Loucy (cell line): ENCODE measurements at regions not wholly inside any gene's neighbourhood (a gene's known extent, or its start where the extent isn't known, plus 50 kb on each side); places are given as distances from the start of the nearest gene placed in this dataset.
"Not testable (repeated sequence)": the region's sequence is repeated elsewhere in the genome, so short reads cannot be mapped to it uniquely, and the experiment has no call there.

Experiments used
- H2AFZ ChIP-seq: fragments of 200-600 bp; sonication (generic); 2 replicates; pipeline ENCODE4 v1.6.0; 2016; ENCODE audit warnings: antibody characterized with exemption, mild to moderate bottlenecking, low read length, moderate library complexity
- H3F3A ChIP-seq: fragments of 200-600 bp; 2 replicates; pipeline ENCODE4 v1.6.0; 2016; ENCODE audit warnings: antibody characterized with exemption, low read depth, mild to moderate bottlenecking
- H3K27me3 ChIP-seq: fragments of 200-600 bp; sonication (generic); 2 replicates; pipeline ENCODE4 v1.6.1; 2014; ENCODE audit warnings: low read length, mild to moderate bottlenecking; ENCODE audit not compliant: insufficient read depth, poor library complexity, severe bottlenecking
- H3K36me3 ChIP-seq: fragments of 200-600 bp; sonication (generic); 2 replicates; pipeline ENCODE4 v1.6.1; 2016; ENCODE audit warnings: low read length; ENCODE audit not compliant: insufficient read depth
- H3K4me1 ChIP-seq: fragments of 200-600 bp; sonication (generic); 2 replicates; pipeline ENCODE4 v1.5.1; 2014; ENCODE audit warnings: low read length, mild to moderate bottlenecking; ENCODE audit not compliant: insufficient read depth, poor library complexity, severe bottlenecking
- H3K4me2 ChIP-seq: fragments of 200-600 bp; sonication (generic); 2 replicates; pipeline ENCODE4 v1.6.0; 2014; ENCODE audit warnings: antibody characterized with exemption, low read length, low read depth, mild to moderate bottlenecking; ENCODE audit not compliant: poor library complexity, severe bottlenecking
- H3K4me3 ChIP-seq: fragments of 200-600 bp; sonication (generic); 2 replicates; pipeline ENCODE4 v1.5.1; 2014; ENCODE audit warnings: low read length, mild to moderate bottlenecking, mixed read lengths; ENCODE audit not compliant: poor library complexity, severe bottlenecking
- H3K79me2 ChIP-seq: fragments of 200-600 bp; sonication (generic); 2 replicates; pipeline ENCODE4 v1.6.1; 2014; ENCODE audit warnings: low read length; ENCODE audit not compliant: insufficient read depth
- H3K9ac ChIP-seq: fragments of 200-600 bp; sonication (generic); 2 replicates; pipeline ENCODE4 v1.6.0; 2014; ENCODE audit warnings: mild to moderate bottlenecking, low read depth, low read length, moderate library complexity; ENCODE audit not compliant: poor library complexity, severe bottlenecking
- H3K9me2 ChIP-seq: fragments of 200-600 bp; sonication (generic); replicated peaks from 2 replicates; pipeline ENCODE4 v1.6.1; 2016; ENCODE audit warnings: low read depth, low read length, mixed read lengths
- H3K9me3 ChIP-seq: fragments of 200-600 bp; sonication (generic); 2 replicates; pipeline ENCODE4 v1.6.1; 2014; ENCODE audit warnings: mild to moderate bottlenecking, antibody characterized with exemption, low read length, low read depth; ENCODE audit not compliant: insufficient read depth
- H4K20me1 ChIP-seq: fragments of 200-600 bp; sonication (generic); 2 replicates; pipeline ENCODE4 v1.6.0; 2014; ENCODE audit warnings: antibody characterized with exemption, low read length, mild to moderate bottlenecking; ENCODE audit not compliant: insufficient read depth, poor library complexity, severe bottlenecking
- EZH2phosphoT487 ChIP-seq: fragments of 200-600 bp; IDR thresholded peaks from 2 replicates; pipeline ENCODE4 v1.6.1; 2018; ENCODE audit warnings: antibody characterized with exemption, mild to moderate bottlenecking, moderate library complexity, borderline replicate concordance
- TF ChIP-seq, protein P1 (sequence below): fragments of 200-600 bp; sonication (generic); conservative IDR thresholded peaks from 2 replicates; pipeline ENCODE4 v1.5.1; 2014; ENCODE audit warnings: mild to moderate bottlenecking, antibody characterized with exemption, low read length

DNA sequence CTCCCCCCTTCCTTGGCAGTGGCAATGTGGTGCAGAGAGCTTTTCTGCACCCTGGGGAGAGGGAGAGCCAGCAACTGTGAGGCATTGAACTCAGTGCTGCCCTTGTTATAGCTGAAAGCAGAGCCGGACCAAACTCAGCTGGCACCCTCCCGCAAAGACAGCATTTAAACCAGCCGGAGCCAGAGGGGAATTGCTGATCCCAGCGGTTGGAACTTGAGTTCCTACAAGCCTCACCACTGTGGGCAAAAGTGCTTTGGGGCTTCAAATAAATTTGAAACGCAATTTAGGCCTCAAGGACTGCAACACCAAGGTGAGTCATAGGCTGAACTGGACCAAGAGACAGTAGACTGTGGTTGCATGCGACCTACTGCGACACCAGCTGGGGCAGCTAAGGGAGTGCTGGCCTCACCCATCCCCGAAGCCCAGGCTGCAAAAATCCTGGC lies 207.6 kb upstream of the CDKN2B start:
- Histone ChIP-seq H3K4me1 (no peaks in the 10 kb centered on the region), H3K9me2 (no peaks in the 10 kb centered on the region), H2AFZ (no peak overlapping the region), H3K9ac (no peak overlapping the region), H3K9me3 (no peaks in the 10 kb centered on the region), H3K79me2 (no peaks in the 10 kb centered on the region), H3K27me3 (no peaks in the 10 kb centered on the region), H3K36me3 (no peaks in the 10 kb centered on the region), H3F3A (no peaks in the 10 kb centered on the region), H3K4me3 (no peak overlapping the region), H3K4me2 (no peak overlapping the region), H4K20me1 (no peaks in the 10 kb centered on the region)
- TF ChIP-seq, protein P1, sequence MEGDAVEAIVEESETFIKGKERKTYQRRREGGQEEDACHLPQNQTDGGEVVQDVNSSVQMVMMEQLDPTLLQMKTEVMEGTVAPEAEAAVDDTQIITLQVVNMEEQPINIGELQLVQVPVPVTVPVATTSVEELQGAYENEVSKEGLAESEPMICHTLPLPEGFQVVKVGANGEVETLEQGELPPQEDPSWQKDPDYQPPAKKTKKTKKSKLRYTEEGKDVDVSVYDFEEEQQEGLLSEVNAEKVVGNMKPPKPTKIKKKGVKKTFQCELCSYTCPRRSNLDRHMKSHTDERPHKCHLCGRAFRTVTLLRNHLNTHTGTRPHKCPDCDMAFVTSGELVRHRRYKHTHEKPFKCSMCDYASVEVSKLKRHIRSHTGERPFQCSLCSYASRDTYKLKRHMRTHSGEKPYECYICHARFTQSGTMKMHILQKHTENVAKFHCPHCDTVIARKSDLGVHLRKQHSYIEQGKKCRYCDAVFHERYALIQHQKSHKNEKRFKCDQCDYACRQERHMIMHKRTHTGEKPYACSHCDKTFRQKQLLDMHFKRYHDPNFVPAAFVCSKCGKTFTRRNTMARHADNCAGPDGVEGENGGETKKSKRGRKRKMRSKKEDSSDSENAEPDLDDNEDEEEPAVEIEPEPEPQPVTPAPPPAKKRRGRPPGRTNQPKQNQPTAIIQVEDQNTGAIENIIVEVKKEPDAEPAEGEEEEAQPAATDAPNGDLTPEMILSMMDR, result no peak
- no peak for TF ChIP-seq EZH2phosphoT487

DNA sequence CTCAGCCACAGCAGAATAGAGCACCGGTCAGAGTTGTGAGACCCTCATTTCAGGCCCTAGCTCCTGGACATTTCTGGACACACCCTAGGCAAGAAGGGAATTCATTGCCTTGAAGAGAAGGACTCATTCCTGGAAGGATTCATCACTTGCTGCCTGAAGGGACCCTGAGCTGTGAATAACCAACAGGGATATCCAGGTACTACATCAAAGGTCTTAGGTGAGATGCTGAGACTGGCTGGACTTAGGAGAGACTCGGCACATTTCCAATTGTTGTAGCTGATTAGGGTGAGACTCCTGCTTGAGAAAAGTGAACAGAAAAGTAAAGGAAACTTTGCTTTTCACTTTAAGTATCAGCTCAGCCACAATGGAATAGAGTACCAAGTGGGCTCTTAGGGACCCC lies 208.1 kb upstream of the CDKN2B start:
- Histone ChIP-seq H4K20me1 (no peaks in the 10 kb centered on the region), H3K4me1 (no peaks in the 10 kb centered on the region), H3K4me2 (no peak overlapping the region), H3K36me3 (no peaks in the 10 kb centered on the region), H3K27me3 (no peaks in the 10 kb centered on the region), H3K4me3 (no peak overlapping the region), H2AFZ (no peak overlapping the region), H3F3A (no peaks in the 10 kb centered on the region), H3K9ac (no peak overlapping the region), H3K79me2 (no peaks in the 10 kb centered on the region), H3K9me2 (no peaks in the 10 kb centered on the region), H3K9me3 (no peaks in the 10 kb centered on the region)
- TF ChIP-seq, protein P1, result no peak
- no peak for TF ChIP-seq EZH2phosphoT487

DNA sequence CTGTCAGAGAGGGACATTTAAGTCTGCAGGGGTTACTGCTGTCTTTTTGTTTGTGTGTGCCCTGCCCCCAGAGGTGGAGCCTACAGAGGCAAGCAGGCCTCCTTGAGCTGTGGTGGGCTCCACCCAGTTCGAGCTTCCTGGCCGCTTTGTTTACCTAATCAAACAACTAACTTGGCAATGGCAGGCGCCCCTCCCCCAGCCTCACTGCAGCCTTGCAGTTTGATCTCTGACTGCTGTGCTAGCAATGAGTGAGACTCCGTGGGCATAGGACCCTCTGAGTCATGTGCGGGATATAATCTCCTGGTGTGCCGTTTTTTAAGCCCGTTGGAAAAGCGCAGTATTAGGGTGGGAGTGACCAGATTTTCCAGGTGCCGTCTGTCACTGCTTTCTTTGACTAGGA lies 216.8 kb upstream of the CDKN2B start:
- not testable (repeated sequence) for H4K20me1 ChIP-seq, H3K9me2 ChIP-seq, H3K27me3 ChIP-seq, H3K4me1 ChIP-seq, H2AFZ ChIP-seq, H3K9ac ChIP-seq, H3K79me2 ChIP-seq, H3K36me3 ChIP-seq, H3K4me2 ChIP-seq, H3K9me3 ChIP-seq, H3F3A ChIP-seq, H3K4me3 ChIP-seq

DNA sequence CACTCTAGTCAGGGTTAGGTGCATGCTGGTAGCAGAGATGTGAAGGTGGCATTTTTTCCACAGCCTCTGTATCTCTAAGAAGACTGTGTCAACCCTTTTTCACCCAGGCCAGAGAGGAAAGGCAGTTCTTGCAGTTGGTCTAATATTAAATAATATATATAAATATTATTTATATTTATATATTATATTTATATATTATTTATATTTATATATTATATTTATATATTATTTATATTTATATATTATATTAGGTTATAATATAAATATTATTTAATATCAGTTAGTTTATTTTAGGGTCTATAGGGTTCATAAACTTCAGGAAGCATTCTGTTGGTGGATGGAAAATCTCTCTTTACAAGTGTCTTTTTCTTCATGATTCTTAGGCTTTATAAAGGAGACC lies 218.6 kb upstream of the DMRTA1 start:
- Histone ChIP-seq H3K4me2 (no peak overlapping the region), H3K4me1 (no peaks in the 10 kb centered on the region), H3K9me2 (no peaks in the 10 kb centered on the region), H3K4me3 (no peak overlapping the region), H3K27me3 (no peaks in the 10 kb centered on the region), H3K36me3 (no peaks in the 10 kb centered on the region), H2AFZ (no peak overlapping the region), H3K79me2 (no peaks in the 10 kb centered on the region), H3K9me3 (no peaks in the 10 kb centered on the region), H3F3A (no peaks in the 10 kb centered on the region), H3K9ac (no peak overlapping the region), H4K20me1 (no peaks in the 10 kb centered on the region)
- TF ChIP-seq, protein P1, result no peak
- TF ChIP-seq EZH2phosphoT487, result no peak
